KOPT-K1 (cell line): ENCODE measurements at regions not wholly inside any gene's neighbourhood (a gene's known extent, or its start where the extent isn't known, plus 50 kb on each side); places are given as distances from the start of the nearest gene placed in this dataset.
"Not testable (repeated sequence)": the region's sequence is repeated elsewhere in the genome, so short reads cannot be mapped to it uniquely, and the experiment has no call there.

ENCODE experiments used
- H3K27ac ChIP-seq: fragments of 200-600 bp; sonication (generic); 2 replicates; pipeline ENCODE4 v1.5.1; 2016; ENCODE audit warnings: antibody characterized with exemption, mild to moderate bottlenecking, low read depth, low read length; ENCODE audit not compliant: poor library complexity, severe bottlenecking
- H3K36me3 ChIP-seq: fragments of 200-600 bp; sonication (generic); 2 replicates; pipeline ENCODE4 v1.5.1; 2017; ENCODE audit warnings: antibody characterized with exemption, mild to moderate bottlenecking, low read length, moderate library complexity; ENCODE audit not compliant: insufficient read depth
- H3K9me3 ChIP-seq: fragments of 200-600 bp; sonication (generic); 2 replicates; pipeline ENCODE4 v1.5.1; 2017; ENCODE audit warnings: antibody characterized with exemption, low read length, mild to moderate bottlenecking; ENCODE audit not compliant: insufficient read depth, poor library complexity, severe bottlenecking

GRCh38 chr3:195962222-195962621 lies 53.9 kb upstream of the TNK2 start:
- peaks cover 46% of the 10 kb centered on the region for H3K36me3 ChIP-seq
- H3K9me3 ChIP-seq, H3K27ac ChIP-seq: not testable (repeated sequence)

DNA sequence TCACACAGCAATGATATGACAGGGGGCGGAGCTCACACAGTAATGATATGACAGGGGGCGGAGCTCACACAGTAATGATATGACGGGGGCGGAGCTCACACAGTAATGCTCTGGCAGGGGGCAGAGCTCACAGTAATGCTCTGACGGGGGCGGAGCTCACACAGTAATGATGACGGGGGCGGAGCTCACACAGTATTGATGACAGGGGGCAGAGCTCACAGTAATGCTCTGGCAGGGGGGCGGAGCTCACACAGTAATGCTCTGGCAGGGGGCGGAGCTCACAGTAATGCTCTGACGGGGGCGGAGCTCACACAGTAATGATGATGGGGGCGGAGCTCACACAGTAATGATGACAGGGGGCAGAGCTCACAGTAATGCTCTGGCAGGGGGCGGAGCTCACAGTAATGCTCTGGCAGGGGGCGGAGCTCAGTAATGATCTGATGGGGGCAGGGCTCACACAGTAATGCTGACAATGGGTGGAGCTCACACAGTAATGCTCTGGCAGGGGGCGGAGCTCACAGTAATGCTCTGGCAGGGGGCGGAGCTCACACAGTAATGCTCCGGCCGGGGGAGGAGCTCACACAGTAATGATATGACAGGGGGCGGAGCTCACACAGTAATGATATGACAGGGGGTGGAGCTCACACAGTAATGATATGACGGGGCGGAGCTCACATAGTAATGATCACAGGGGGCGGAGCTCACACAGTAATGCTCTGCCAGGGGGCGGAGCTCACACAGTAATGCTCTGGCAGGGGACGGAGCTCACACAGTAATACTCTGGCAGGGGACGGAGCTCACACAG lies 52.8 kb upstream of the TNK2 start:
- not testable (repeated sequence) for H3K27ac ChIP-seq, H3K9me3 ChIP-seq
- H3K36me3 ChIP-seq: peaks cover 46% of the 10 kb centered on the region

DNA sequence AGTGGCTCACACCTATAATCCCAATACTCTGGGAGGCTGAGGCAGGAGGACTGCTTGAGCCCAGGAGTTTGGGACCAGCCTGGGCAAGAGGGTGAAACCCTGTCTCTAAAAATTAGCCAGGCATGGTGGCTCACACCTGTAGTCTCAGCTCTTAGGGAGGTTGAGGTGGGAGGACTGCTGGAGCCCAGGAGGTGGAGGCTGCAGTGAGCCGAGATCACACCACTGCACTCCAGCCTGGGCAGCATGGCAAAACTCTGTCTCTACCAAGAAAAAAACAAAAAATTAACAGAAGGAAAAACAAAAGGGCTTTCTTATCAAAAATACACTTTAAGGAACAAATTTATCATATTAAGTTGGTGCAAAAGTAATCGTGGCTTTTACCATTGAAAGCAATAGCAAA lies 51.8 kb upstream of the TNK2 start:
- not testable (repeated sequence) for H3K27ac ChIP-seq, H3K9me3 ChIP-seq

GRCh38 chr3:195959367-195960157 lies 51.2 kb upstream of the TNK2 start:
- not testable (repeated sequence) for H3K9me3 ChIP-seq, H3K27ac ChIP-seq
- peaks cover 30% of the 10 kb centered on the region for H3K36me3 ChIP-seq

More for the DNA sequence above, 51.8 kb upstream of the TNK2 start:
- peaks cover 36% of the 10 kb centered on the region for H3K36me3 ChIP-seq

GRCh38 chr3:195958736-195959135 lies 50.4 kb upstream of the TNK2 start:
- not testable (repeated sequence) for H3K27ac ChIP-seq, H3K9me3 ChIP-seq
- H3K36me3 ChIP-seq: peaks cover 27% of the 10 kb centered on the region
